ENCODE measurements at regions not wholly inside any gene's neighbourhood (a gene's known extent, or its start where the extent isn't known, plus 50 kb on each side); places are given as distances from the start of the nearest gene placed in this dataset.

DNA sequence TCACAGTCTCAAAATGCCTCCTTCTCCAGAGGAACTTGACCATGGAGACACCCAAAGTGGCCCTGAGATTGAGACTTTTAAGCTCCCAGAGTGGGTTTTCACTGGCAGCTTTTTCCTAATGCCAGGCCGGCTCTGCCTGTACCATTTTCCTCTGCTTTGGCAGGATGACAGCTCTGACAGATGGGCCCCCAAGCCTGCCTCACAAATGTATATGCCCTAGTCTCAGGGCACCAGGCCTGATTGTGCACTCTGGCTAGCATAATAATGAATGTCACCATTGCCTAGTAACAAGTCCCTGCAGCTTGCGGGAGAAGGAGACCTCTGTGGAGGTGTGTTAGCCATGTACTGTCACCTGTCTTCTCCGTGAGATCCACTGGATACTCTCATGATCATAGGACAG lies 772.8 kb upstream of the TSPY4 start:
- Mint-ChIP-seq H3K4me1 (no peaks in the 10 kb centered on the region), H3K27ac (no peak overlapping the region), H3K27me3 (no peaks in the 10 kb centered on the region), H3K4me3 (no peak overlapping the region), H3K9me3 (no peaks in the 10 kb centered on the region)
- ATAC-seq = no peak
- DNase-seq = no peak

DNA sequence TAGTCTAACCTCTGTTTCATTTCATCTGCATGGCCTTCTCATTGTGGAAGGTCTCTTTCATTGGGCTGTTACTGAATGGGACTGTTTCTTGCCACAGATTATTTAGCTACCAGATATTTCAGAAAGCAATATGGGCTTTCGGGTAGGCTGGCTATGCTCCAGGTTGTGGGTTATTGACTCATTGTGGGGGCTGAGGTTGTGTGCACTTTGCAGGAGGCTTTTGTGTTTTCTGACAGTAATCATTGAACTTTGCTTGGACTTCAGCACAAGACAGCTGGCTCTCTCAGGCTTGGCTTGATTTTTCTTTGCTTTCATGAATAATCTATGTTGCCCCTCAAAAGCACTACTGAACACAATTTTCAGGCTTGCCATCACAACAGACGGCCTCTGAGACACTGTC lies 771.1 kb upstream of the TSPY4 start:
- H3K9me3 Mint-ChIP-seq = no peaks in the 10 kb centered on the region
- DNase-seq (no peak), ATAC-seq (no peak)
- H3K4me1 Mint-ChIP-seq = no peaks in the 10 kb centered on the region
- no peaks in the 10 kb centered on the region for H3K27me3 Mint-ChIP-seq
- H3K4me3 Mint-ChIP-seq = no peak overlapping the region
- no peak overlapping the region for H3K27ac Mint-ChIP-seq

DNA sequence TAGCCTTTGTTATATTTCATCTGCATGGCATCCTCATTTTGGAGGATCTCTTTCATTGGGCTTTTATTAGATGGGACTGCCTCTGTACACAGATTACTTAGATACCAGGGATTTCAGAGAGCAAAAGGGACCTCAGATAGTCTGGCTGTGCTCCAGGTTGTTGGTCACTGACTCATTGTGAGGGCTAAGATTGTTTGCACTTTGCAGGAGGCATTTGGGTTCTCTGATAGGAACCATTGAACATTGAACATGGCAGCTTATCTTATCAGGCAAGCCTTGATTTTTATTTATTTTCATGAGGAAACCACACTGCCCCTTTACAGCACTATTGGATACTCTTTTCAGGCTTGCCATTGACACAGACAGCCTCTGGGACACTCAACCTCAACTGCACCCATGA lies 766.9 kb upstream of the TSPY4 start:
- Mint-ChIP-seq H3K4me1 (no peaks in the 10 kb centered on the region), H3K9me3 (no peaks in the 10 kb centered on the region), H3K4me3 (no peak overlapping the region), H3K27ac (no peak overlapping the region), H3K27me3 (no peaks in the 10 kb centered on the region)
- DNase-seq (no peak), ATAC-seq (no peak)

DNA sequence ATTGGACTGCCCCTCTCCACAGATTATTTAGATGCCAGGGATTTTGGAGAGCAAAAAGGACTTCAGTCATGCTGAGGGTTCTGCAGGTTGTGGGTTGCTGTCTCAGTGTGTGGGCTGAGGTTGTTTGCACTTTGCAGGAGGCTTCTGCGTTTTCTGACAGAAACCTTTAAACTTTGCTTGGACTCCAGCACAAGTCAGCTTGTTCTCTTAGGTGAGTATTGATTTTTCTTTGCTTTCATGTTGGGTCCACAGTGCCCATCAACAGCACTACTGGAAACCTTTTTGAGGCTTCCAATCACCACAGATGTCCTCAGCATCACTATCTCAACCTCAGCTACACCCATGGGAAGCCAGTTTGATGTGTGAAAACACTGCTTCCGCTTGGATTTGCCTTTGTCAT lies 764.3 kb upstream of the TSPY4 start:
- no peak overlapping the region for H3K27ac Mint-ChIP-seq
- DNase-seq (no peak), ATAC-seq (no peak)
- no peaks in the 10 kb centered on the region for H3K27me3 Mint-ChIP-seq
- no peaks in the 10 kb centered on the region for H3K4me1 Mint-ChIP-seq
- no peak overlapping the region for H3K4me3 Mint-ChIP-seq
- H3K9me3 Mint-ChIP-seq = no peaks in the 10 kb centered on the region

DNA sequence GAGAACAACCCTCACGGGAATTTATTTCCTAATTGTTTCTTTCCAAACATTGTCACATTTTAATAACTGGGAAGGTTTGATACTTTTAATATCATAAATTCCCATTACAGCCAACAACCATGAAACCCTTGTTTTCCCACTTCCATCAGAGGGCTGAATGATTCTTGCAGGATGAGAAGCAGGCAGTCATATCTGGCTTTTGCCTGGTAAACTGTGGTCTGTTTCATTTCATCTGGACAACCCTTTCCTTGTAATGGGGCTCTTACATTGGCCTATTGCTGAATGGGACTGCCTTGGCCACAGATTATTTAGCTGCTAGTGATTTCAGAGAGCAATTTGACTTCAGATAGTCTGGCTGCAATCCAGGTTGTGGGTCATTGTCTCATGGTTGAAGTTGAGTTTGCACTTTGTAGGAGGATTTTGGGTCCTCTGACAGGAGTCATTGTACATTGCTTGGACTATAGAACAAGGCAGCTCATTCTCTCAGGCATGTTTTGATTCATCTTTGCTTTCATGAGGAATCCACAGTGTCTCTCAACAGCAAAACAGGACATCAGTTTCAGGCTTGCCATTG lies 754.9 kb upstream of the TSPY4 start:
- ATAC-seq (no peak), DNase-seq (no peak)
- Mint-ChIP-seq H3K27ac (no peak overlapping the region), H3K4me1 (no peaks in the 10 kb centered on the region), H3K4me3 (no peak overlapping the region), H3K9me3 (no peaks in the 10 kb centered on the region), H3K27me3 (no peaks in the 10 kb centered on the region)

DNA sequence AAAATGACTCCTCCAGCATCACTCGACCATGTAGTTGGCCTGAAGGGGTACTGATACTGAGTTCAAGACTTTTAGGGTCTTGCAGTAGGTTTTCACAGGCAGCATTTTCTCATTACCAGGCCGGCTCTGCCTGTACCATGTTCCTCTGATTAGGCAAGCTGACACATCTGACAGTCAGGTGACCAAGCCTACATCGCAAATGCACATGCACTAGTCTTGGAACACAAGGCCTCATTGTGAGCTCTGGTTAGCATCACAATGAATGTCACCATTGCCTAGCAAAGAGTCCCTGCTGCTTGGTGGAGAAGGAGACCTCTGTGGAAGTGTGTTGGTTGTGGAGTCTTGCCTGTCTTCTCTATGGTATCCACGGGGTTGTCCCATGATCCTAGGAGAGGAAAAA lies 754.1 kb upstream of the TSPY4 start:
- Mint-ChIP-seq H3K4me1 (no peaks in the 10 kb centered on the region), H3K4me3 (no peak overlapping the region), H3K9me3 (no peaks in the 10 kb centered on the region), H3K27ac (no peak overlapping the region), H3K27me3 (no peaks in the 10 kb centered on the region)
- no peak for DNase-seq
- no peak for ATAC-seq

DNA sequence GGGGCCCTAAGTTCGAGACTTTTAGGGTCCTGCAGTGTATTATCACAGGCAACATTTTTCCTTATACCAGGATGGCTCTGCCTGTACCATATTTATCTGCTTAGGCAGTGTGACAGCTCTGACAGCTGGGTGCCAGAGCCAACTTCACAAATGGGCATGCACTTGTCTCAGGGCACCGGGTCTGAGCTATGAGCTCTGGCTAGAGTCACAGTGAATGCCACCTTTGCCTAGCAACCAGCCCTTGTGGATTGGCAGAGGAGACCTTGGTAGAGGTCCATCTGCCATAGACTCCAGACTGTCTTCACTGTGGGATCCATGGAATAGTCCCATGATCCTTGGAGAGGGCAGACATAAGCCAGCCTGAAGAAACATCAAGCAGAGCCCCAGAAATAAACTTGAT lies 746.6 kb upstream of the TSPY4 start:
- Mint-ChIP-seq H3K4me1 (no peaks in the 10 kb centered on the region), H3K27me3 (no peaks in the 10 kb centered on the region), H3K4me3 (no peak overlapping the region), H3K9me3 (no peaks in the 10 kb centered on the region), H3K27ac (no peak overlapping the region)
- DNase-seq (no peak), ATAC-seq (no peak)

DNA sequence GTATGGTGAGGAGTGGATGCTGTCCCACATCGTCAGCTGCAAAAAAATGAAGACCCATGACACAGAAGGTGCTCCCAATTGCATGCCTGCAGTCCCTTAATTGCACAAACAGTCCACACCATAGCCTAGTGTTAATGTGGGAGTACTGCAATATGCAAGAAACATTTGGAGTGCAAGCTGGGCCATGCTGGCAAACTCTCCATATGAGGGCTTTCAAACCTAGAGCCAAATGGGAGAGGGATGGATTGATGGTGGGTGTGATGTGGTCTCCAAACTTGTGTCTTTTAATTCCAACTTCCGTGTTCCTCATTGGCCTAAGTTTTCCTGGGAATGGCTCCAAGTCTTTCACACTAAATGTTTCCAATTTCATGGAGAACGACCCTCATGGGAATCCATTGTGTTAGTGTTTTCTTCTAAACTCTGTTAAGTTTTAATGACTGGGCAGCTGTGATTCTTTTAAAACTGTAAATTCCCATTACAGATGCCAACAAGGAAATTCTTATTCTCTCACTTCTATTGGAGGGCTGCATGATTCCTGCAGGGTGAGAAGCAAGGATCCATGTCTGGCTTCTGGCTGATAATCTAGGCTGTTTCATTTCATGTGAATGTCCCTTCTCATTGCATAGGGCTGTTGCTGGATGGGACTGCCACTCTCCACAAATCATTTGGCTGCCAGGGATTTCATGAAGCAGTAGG lies 745.3 kb upstream of the TSPY4 start:
- no peaks in the 10 kb centered on the region for H3K4me1 Mint-ChIP-seq
- H3K4me3 Mint-ChIP-seq = no peak overlapping the region
- DNase-seq (no peak), ATAC-seq (no peak)
- no peak overlapping the region for H3K27ac Mint-ChIP-seq
- H3K9me3 Mint-ChIP-seq = no peaks in the 10 kb centered on the region
- no peaks in the 10 kb centered on the region for H3K27me3 Mint-ChIP-seq

DNA sequence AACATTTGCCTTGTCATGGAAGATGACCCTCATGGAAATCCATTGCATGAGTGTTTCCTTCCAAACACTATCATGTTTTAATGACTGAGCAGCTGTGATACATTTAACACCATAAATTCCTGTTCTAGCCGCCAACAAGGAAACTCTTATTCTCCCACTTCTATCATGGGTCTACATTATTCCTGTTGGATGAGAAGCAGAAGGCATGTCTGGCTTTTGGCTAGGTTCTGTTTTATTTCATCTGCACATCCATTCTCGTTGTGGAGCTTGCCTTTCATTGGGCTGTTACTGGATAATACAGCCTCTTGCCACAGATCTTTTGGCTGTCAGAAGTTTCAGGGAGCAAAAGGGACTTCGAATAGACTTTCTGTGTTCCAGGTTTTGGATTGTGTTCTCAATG lies 742.6 kb upstream of the TSPY4 start:
- Mint-ChIP-seq H3K4me3 (no peak overlapping the region), H3K4me1 (no peaks in the 10 kb centered on the region), H3K27me3 (no peaks in the 10 kb centered on the region), H3K9me3 (no peaks in the 10 kb centered on the region), H3K27ac (no peak overlapping the region)
- ATAC-seq (no peak), DNase-seq (no peak)

DNA sequence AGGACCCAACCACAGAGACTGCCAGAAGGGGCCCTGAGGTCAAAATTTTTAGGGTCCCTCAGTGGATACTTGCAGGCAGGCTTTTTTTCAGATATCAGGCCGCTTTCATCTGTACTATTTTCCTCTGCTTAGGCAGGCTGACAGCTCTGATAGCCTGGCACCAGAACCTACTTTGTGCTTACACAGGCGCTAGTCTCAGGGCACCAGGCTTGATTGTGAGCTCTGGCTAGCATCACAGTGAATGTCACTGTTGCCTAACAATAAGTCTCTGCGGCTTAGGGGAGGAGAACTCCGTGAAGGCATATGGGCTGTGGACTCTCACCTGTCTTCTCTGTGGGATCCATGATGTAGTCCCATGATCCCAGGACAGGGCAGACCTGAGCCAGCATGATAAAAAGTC lies 738.1 kb upstream of the TSPY4 start:
- ATAC-seq (no peak), DNase-seq (no peak)
- H3K27ac Mint-ChIP-seq = no peak overlapping the region
- H3K9me3 Mint-ChIP-seq = no peaks in the 10 kb centered on the region
- H3K27me3 Mint-ChIP-seq = no peaks in the 10 kb centered on the region
- no peak overlapping the region for H3K4me3 Mint-ChIP-seq
- no peaks in the 10 kb centered on the region for H3K4me1 Mint-ChIP-seq

DNA sequence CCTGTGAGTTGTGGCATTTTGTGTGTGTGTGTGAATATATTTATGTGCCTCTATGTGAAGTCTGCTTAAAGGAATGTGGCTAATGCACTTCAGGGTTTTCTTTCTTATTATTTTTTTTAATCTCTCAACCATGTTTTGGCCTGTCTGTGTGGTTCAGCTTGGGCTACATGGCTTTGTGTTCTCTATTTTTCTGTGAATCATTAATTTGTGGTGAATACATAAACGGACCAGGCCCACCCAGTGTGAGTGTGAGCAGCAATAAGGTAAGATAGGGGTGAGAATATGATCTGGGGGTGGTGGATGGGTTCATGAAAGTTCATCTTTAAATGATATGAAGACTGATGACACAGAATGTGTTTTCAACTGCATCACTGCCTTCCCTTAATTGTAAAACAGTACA lies 726.6 kb upstream of the TSPY4 start:
- Mint-ChIP-seq H3K27me3 (no peaks in the 10 kb centered on the region), H3K4me3 (no peak overlapping the region), H3K4me1 (no peaks in the 10 kb centered on the region), H3K9me3 (no peaks in the 10 kb centered on the region), H3K27ac (no peak overlapping the region)
- ATAC-seq (no peak), DNase-seq (no peak)

DNA sequence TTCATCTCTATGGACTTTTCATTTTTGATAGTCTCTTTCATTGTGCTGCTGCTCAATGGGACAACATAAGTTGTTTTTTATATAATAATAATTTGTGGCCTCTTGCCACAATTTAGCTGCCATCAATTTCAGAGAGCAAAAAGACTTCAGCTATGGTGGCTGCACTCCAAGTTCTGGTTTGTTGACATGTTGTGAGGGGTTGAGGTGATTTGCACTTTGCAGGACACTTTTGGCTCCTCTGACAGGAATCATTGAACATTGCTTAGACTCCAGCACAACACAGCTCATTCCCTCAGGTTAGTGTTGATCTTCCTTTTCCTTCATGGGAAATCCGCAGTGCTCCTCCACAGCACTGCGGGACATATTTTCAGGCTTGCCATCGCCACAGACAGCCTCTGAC lies 725.4 kb upstream of the TSPY4 start:
- no peaks in the 10 kb centered on the region for H3K4me1 Mint-ChIP-seq
- DNase-seq (no peak), ATAC-seq (no peak)
- no peak overlapping the region for H3K4me3 Mint-ChIP-seq
- H3K27ac Mint-ChIP-seq = no peak overlapping the region
- no peaks in the 10 kb centered on the region for H3K27me3 Mint-ChIP-seq
- H3K9me3 Mint-ChIP-seq = no peaks in the 10 kb centered on the region

DNA sequence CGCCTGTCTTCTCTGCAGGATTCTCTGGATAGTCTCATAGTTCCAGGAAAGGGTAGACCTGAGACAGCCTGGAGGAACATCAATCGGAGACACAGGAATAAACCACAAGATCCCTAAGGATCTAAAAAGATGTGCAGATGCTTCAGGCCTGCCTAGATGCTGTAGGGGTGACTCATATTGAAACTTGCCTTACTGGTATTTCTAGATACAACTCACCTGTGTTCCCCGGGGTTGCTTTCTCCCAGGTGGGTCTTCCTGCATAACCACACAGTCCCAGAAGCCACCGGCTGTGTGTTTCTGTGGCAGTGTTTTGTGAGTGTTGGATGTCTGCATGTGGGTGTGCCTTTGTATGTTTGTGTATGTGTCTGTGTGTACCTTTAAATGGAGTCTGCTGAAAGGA lies 719.0 kb upstream of the TSPY4 start:
- Mint-ChIP-seq H3K4me1 (no peaks in the 10 kb centered on the region), H3K4me3 (no peak overlapping the region), H3K9me3 (no peaks in the 10 kb centered on the region), H3K27me3 (no peaks in the 10 kb centered on the region), H3K27ac (no peak overlapping the region)
- DNase-seq (no peak), ATAC-seq (no peak)

DNA sequence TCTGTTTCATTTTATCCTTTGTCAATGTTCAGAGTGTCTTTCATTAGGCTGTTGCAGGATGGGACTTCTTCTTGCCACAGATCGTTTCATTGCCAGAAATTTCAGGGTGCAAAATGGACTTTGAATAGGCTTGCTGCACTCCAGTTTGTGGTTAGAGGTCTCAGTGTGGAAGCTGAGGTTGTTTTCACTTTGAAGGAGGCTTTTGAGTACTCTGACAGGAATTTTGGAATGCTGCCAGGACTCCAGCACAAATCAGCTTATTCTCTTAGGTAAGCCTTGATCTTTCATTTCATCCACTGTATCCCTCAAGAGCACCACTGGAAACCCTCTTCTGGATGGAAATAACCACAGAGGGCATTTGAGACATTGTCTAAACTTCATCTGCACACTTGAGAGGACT lies 715.1 kb upstream of the TSPY4 start:
- DNase-seq = no peak
- no peaks in the 10 kb centered on the region for H3K4me1 Mint-ChIP-seq
- H3K9me3 Mint-ChIP-seq = no peaks in the 10 kb centered on the region
- no peak overlapping the region for H3K27ac Mint-ChIP-seq
- no peaks in the 10 kb centered on the region for H3K27me3 Mint-ChIP-seq
- no peak overlapping the region for H3K4me3 Mint-ChIP-seq
- no peak for ATAC-seq

DNA sequence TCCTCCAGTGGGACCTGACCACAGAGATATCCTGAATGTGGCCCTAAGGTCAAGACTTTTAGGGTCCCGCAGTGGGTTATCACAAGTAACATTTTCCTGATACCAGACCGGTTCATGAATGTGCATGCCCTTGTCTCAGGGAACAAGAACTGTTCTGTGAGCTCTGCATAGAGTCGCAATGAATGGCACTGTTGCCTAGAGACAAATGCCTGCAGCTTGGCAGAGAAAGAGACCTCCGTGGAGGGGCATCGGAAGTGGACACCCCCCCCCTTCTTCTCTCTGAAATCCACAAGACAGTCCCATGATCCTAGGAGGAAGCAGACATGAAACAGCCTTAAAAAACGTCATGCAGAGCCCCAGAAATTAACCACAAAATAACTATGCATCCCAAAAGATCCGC lies 714.4 kb upstream of the TSPY4 start:
- ATAC-seq (no peak), DNase-seq (no peak)
- H3K9me3 Mint-ChIP-seq = no peaks in the 10 kb centered on the region
- H3K4me3 Mint-ChIP-seq = no peak overlapping the region
- H3K27me3 Mint-ChIP-seq = no peaks in the 10 kb centered on the region
- no peak overlapping the region for H3K27ac Mint-ChIP-seq
- no peaks in the 10 kb centered on the region for H3K4me1 Mint-ChIP-seq

DNA sequence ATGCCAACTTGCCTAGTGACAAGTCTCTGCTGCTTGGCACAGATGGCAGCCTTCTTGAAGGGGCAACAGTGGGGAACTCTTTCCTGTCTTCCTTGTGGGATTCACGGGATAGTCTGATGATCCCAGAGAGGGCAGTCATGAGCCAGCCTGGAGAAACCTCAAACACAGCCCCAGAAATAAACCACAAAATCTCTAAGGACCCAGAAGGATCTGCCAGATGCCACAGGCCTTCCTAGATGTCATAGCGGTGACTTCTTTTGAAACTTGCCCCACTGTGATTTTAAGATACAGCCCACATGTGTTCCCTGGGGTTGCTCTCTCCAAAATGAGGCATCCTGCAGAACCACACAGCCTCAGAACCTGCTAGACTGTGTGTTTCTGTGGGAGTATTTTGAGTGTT lies 707.6 kb upstream of the TSPY4 start:
- no peak overlapping the region for H3K4me3 Mint-ChIP-seq
- no peaks in the 10 kb centered on the region for H3K4me1 Mint-ChIP-seq
- H3K27ac Mint-ChIP-seq = no peak overlapping the region
- ATAC-seq (no peak), DNase-seq (no peak)
- H3K9me3 Mint-ChIP-seq = no peaks in the 10 kb centered on the region
- H3K27me3 Mint-ChIP-seq = no peaks in the 10 kb centered on the region

DNA sequence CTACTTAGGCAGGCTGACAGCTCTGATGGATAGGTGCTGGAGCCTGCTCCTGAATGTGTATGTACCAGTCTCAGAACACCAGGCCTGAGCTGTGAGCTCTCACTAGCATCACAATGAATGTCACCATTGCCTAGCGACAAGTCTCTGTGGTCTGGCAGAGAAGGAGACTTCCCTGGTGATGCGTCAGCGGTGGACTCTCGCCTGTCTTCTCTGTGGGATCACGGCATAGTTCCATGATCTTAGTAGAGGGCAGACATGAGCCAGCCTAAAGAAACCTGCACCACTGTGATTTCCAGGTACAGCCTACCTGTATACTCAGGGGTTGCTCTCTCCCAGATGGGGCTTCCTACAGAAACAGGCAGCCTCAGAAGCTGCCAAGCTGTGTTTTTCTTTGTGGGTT lies 699.2 kb upstream of the TSPY4 start:
- Mint-ChIP-seq H3K9me3 (no peaks in the 10 kb centered on the region), H3K27me3 (no peaks in the 10 kb centered on the region), H3K4me3 (no peak overlapping the region), H3K4me1 (no peaks in the 10 kb centered on the region), H3K27ac (no peak overlapping the region)
- DNase-seq = no peak
- ATAC-seq = no peak
